ENCODE measurements at regions not wholly inside any gene's neighbourhood (a gene's known extent, or its start where the extent isn't known, plus 50 kb on each side); places are given as distances from the start of the nearest gene placed in this dataset.

DNA sequence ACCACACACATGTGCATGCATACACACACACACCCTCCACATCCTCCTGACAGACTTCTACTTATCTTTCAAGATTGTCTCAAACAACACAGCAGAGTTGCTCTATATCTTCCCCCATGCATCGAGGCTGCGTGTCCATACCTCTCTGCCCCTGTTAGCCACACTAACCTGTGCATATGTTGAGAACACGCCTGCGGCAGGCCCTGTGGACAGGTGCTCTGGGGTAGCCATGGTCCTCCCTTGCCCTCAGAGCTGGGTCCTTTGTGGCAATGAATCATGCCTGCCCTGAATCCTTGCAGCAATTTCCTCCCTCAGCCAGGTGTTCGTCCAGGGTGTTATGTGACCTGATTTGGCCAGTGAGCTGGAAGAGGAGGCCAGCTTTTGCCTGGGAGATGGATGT lies 213.3 kb downstream of the KATNAL1 start (continued):
- TF ChIP-seq, protein P1, sequence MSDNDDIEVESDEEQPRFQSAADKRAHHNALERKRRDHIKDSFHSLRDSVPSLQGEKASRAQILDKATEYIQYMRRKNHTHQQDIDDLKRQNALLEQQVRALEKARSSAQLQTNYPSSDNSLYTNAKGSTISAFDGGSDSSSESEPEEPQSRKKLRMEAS (IDR thresholded peaks at IDR 0.05): no peak
- no peak for TF ChIP-seq CTBP2 (IDR thresholded peaks at IDR 0.05; ENCODE audit: borderline replicate concordance, insufficient read depth, insufficient read length, low read length)
